ENCODE measurements at regions not wholly inside any gene's neighbourhood (a gene's known extent, or its start where the extent isn't known, plus 50 kb on each side); places are given as distances from the start of the nearest gene placed in this dataset.
"Not testable (repeated sequence)": the region's sequence is repeated elsewhere in the genome, so short reads cannot be mapped to it uniquely, and the experiment has no call there.

DNA sequence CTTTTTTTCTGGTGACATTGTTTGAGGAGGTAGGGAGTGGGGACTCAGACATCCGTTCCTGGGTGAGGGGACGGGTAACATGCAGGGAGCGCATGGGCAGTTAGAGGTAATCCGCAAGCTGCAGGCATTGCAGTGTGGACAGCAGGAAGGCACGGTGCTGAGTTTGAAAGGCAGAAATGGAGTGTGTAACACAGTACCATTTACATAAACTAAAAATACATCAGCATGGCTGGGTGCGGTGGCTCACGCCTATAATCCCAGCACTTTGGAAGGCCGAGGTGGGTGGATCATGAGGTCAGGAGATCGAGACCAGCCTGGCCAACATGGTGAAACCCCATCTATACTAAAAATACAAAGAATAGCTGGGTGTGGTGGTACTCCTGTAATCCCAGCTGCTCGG lies 109.3 kb upstream of the EXOC2 start:
- H3K9me3 ChIP-seq (ENCODE audit: control insufficient read depth, insufficient read depth, low read depth, low read length); H3K4me3 ChIP-seq (ENCODE audit: low read depth, low read length); POLR2A ChIA-PET; H3K4me1 ChIP-seq (ENCODE audit: control insufficient read depth, insufficient read depth, low read length); H3K36me3 ChIP-seq (ENCODE audit: control insufficient read depth in 2 of 2, insufficient read depth in 1 of 2, low read length in 2 of 2); H3K27ac ChIP-seq (ENCODE audit: extremely low read depth, low read depth, low read length): not testable (repeated sequence)
- CTCF ChIA-PET, result interaction anchor here (0.6 to 1.3 kb wide), 6 partner anchors 12 to 537 kb away, joined by 3 to 4 read pairs (median 3); no protein-coding TSS in a partner anchor

GRCh38 chr6:799769-800168 lies 106.8 kb upstream of the EXOC2 start:
- H3K4me3 ChIP-seq (ENCODE audit: low read depth, low read length), result no peak overlapping the region
- H3K4me1 ChIP-seq (ENCODE audit: control insufficient read depth, insufficient read depth, low read length), result no peaks in the 10 kb centered on the region
- ChIA-PET POLR2A (interaction anchor here (0.5 to 0.7 kb wide), 3 partner anchors 25 to 597 kb away, joined by 3 to 4 read pairs (median 3); no protein-coding TSS in a partner anchor), CTCF (interaction anchor here (0.6 to 4.8 kb wide), 7 partner anchors 73 to 625 kb away, joined by 3 to 19 read pairs (median 3); no protein-coding TSS in a partner anchor)
- H3K9me3 ChIP-seq (ENCODE audit: control insufficient read depth, insufficient read depth, low read depth, low read length), result no peaks in the 10 kb centered on the region
- H3K36me3 ChIP-seq (ENCODE audit: control insufficient read depth in 2 of 2, insufficient read depth in 1 of 2, low read length in 2 of 2), result no peaks in the 10 kb centered on the region
- H3K27ac ChIP-seq (ENCODE audit: extremely low read depth, low read depth, low read length), result no peak overlapping the region
- TF ChIP-seq ZNF624 (tag by site-specific recombination; IDR thresholded peaks at IDR 0.05) (no peak), SP3 (tag by site-specific recombination; IDR thresholded peaks at IDR 0.05) (no peak)
- TF ChIP-seq, protein P1, sequence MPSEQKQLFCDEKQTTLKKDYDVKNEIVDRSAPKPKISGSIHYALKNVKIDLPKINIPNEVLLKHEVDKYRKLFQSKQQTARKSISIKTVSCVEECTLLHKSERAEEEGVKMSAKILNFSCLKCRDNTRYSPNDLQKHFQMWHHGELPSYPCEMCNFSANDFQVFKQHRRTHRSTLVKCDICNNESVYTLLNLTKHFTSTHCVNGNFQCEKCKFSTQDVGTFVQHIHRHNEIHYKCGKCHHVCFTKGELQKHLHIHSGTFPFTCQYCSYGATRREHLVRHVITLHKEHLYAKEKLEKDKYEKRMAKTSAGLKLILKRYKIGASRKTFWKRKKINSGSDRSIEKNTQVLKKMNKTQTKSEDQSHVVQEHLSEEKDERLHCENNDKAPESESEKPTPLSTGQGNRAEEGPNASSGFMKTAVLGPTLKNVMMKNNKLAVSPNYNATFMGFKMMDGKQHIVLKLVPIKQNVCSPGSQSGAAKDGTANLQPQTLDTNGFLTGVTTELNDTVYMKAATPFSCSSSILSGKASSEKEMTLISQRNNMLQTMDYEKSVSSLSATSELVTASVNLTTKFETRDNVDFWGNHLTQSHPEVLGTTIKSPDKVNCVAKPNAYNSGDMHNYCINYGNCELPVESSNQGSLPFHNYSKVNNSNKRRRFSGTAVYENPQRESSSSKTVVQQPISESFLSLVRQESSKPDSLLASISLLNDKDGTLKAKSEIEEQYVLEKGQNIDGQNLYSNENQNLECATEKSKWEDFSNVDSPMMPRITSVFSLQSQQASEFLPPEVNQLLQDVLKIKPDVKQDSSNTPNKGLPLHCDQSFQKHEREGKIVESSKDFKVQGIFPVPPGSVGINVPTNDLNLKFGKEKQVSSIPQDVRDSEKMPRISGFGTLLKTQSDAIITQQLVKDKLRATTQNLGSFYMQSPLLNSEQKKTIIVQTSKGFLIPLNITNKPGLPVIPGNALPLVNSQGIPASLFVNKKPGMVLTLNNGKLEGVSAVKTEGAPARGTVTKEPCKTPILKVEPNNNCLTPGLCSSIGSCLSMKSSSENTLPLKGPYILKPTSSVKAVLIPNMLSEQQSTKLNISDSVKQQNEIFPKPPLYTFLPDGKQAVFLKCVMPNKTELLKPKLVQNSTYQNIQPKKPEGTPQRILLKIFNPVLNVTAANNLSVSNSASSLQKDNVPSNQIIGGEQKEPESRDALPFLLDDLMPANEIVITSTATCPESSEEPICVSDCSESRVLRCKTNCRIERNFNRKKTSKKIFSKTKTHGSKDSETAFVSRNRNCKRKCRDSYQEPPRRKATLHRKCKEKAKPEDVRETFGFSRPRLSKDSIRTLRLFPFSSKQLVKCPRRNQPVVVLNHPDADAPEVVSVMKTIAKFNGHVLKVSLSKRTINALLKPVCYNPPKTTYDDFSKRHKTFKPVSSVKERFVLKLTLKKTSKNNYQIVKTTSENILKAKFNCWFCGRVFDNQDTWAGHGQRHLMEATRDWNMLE (tag by site-specific recombination; conservative IDR thresholded peaks at IDR 0.05; ENCODE audit: low read depth), result no peak

DNA sequence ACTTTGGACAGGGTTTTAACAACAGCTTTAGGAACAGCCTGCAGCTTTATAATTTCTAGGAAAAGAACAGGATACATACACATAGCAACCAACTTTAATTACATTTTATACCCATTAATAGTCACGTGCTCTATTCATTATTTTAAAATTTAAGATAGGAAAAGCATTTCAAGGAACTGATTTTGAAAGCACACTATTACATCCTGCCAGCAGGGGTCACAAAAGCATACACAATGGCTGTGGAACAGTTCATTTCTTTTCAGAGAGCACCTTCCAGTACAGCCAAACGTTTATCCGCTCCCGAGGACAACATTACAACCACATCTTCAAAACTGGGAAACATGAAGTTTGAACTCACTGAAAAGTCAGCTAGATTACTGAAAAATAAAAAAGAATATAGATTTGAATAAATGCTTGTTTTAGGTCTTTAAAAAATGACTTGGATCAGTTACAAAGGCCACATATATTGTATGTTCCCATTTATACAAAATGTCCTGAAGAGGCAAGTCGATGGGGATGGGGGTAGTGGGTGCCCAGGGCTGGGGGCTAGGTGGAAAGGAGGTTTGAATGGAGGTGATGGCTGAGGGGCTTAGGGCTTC lies 104.6 kb upstream of the EXOC2 start:
- ChIA-PET CTCF (interaction anchor here (0.5 to 4.8 kb wide), 61 partner anchors 9 to 695 kb away, joined by 3 to 24 read pairs (median 4); no protein-coding TSS in a partner anchor), POLR2A (no interaction called here)
- no peak overlapping the region for H3K4me3 ChIP-seq (ENCODE audit: low read depth, low read length)
- no peaks in the 10 kb centered on the region for H3K36me3 ChIP-seq (ENCODE audit: control insufficient read depth in 2 of 2, insufficient read depth in 1 of 2, low read length in 2 of 2)
- no peak overlapping the region for H3K27ac ChIP-seq (ENCODE audit: extremely low read depth, low read depth, low read length)
- H3K9me3 ChIP-seq (ENCODE audit: control insufficient read depth, insufficient read depth, low read depth, low read length), result no peaks in the 10 kb centered on the region
- H3K4me1 ChIP-seq (ENCODE audit: control insufficient read depth, insufficient read depth, low read length), result no peaks in the 10 kb centered on the region
- TF ChIP-seq ZNF26 (tag by site-specific recombination; IDR thresholded peaks at IDR 0.05), result no peak
- TF ChIP-seq SCRT2 (tag by site-specific recombination; IDR thresholded peaks at IDR 0.05), result no peak
- TF ChIP-seq BCL11B (tag by site-specific recombination; IDR thresholded peaks at IDR 0.05; ENCODE audit: low read depth), result no peak
- TF ChIP-seq, protein P2, sequence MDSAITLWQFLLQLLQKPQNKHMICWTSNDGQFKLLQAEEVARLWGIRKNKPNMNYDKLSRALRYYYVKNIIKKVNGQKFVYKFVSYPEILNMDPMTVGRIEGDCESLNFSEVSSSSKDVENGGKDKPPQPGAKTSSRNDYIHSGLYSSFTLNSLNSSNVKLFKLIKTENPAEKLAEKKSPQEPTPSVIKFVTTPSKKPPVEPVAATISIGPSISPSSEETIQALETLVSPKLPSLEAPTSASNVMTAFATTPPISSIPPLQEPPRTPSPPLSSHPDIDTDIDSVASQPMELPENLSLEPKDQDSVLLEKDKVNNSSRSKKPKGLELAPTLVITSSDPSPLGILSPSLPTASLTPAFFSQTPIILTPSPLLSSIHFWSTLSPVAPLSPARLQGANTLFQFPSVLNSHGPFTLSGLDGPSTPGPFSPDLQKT (IDR thresholded peaks at IDR 0.05; ENCODE audit: borderline replicate concordance, low read depth, low read length), result no peak
- peak; percentile 69 for TF ChIP-seq ZNF341 (tag by site-specific recombination; IDR thresholded peaks at IDR 0.05; ENCODE audit: low read depth)
- peak; percentile 33; the same call in 1 of the 2 replicates for TF ChIP-seq CTCF (tag by site-specific recombination; IDR thresholded peaks at IDR 0.05)
- TF ChIP-seq ZNF777 (tag by site-specific recombination; IDR thresholded peaks at IDR 0.05; ENCODE audit: borderline replicate concordance), result no peak
- no peak for TF ChIP-seq MZF1 (tag by site-specific recombination; IDR thresholded peaks at IDR 0.05; ENCODE audit: borderline replicate concordance)
- no peak for TF ChIP-seq ZNF473 (tag by site-specific recombination; IDR thresholded peaks at IDR 0.05)
- 0 out of 2 replicates have a peak, but pooled peaks have one; percentile 9 for TF ChIP-seq PRDM10 (tag by site-specific recombination; IDR thresholded peaks at IDR 0.05)
- TF ChIP-seq, protein P3, sequence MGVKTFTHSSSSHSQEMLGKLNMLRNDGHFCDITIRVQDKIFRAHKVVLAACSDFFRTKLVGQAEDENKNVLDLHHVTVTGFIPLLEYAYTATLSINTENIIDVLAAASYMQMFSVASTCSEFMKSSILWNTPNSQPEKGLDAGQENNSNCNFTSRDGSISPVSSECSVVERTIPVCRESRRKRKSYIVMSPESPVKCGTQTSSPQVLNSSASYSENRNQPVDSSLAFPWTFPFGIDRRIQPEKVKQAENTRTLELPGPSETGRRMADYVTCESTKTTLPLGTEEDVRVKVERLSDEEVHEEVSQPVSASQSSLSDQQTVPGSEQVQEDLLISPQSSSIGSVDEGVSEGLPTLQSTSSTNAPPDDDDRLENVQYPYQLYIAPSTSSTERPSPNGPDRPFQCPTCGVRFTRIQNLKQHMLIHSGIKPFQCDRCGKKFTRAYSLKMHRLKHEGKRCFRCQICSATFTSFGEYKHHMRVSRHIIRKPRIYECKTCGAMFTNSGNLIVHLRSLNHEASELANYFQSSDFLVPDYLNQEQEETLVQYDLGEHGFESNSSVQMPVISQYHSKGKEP (tag by site-specific recombination; IDR thresholded peaks at IDR 0.05), result no peak
